ENCODE measurements at regions not wholly inside any gene's neighbourhood (a gene's known extent, or its start where the extent isn't known, plus 50 kb on each side); places are given as distances from the start of the nearest gene placed in this dataset.

DNA sequence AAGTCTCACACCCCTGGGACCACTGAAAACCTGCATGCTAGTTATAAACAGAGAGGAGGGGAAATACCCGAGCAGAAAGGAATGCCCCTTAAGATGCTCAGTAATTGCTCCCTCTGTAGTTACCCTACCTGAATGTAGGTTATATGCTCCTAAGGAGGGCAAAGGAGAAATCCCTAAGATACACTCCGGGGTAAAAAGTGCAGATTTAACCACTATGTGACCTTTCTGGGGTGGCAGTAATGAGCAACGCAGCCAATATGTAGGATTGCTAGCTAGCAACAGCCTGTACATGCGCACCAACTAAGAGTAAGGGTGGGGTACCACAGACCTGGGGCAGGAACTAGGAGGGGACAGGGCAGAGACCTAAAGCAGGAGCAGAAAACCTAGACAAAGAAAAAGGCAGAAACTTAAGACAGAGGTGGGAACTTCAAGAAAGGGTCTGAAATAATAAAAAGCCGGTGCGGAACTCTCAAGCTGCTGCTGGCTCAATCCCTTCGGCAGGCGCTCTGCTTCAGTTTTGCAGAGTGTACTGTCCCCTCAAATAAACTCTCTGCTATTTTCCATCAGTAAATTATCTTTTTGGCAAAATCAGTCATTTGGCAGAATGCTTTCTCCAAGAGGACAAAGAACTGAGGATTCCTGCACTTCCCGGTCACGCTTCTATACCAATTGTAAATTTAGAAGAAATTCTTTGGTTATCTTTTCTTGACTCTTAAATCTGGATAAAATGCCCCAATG lies 823.8 kb downstream of the CDH11 start:
- no peak overlapping the region for H3K4me3 Mint-ChIP-seq
- peaks cover 14% of the 10 kb centered on the region for H3K9me3 Mint-ChIP-seq
- H3K27me3 Mint-ChIP-seq (ENCODE audit: low read depth) = peaks cover 2% of the 10 kb centered on the region
- no peak overlapping the region for H3K27ac Mint-ChIP-seq
- H3K36me3 Mint-ChIP-seq = no peaks in the 10 kb centered on the region
- no peak for DNase-seq (ENCODE audit: low spot score in 2 of 2, unreplicated experiment in 2 of 2)
- TF ChIP-seq CTCF (IDR thresholded peaks at IDR 0.05; ENCODE audit: unreplicated experiment) = no peak
- H3K4me1 Mint-ChIP-seq = no peaks in the 10 kb centered on the region

- no peak for TF ChIP-seq CTCF (IDR thresholded peaks at IDR 0.05; ENCODE audit: unreplicated experiment)
- H3K27me3 Mint-ChIP-seq (ENCODE audit: low read depth) = peaks cover 2% of the 10 kb centered on the region
- no peak for DNase-seq (ENCODE audit: low spot score in 2 of 2, unreplicated experiment in 2 of 2)
- H3K9me3 Mint-ChIP-seq = peaks cover 14% of the 10 kb centered on the region
- H3K4me3 Mint-ChIP-seq = no peak overlapping the region
- H3K4me1 Mint-ChIP-seq = no peaks in the 10 kb centered on the region
- no peak overlapping the region for H3K27ac Mint-ChIP-seq
- H3K36me3 Mint-ChIP-seq = no peaks in the 10 kb centered on the region
These were observed 826.4 kb downstream of the CDH11 start for GRCh38 chr16:64295466-64295865.

GRCh38 chr16:64292953-64293352 lies 828.9 kb downstream of the CDH11 start:
- Mint-ChIP-seq H3K4me3 (no peak overlapping the region), H3K9me3 (peaks cover 14% of the 10 kb centered on the region), H3K4me1 (no peaks in the 10 kb centered on the region), H3K27ac (no peak overlapping the region), H3K27me3 (ENCODE audit: low read depth) (peaks cover under 1% of the 10 kb centered on the region), H3K36me3 (no peaks in the 10 kb centered on the region)
- TF ChIP-seq CTCF (IDR thresholded peaks at IDR 0.05; ENCODE audit: unreplicated experiment) = no peak
- no peak for DNase-seq (ENCODE audit: low spot score in 2 of 2, unreplicated experiment in 2 of 2)

GRCh38 chr16:64292161-64292560 lies 829.7 kb downstream of the CDH11 start:
- no peak for DNase-seq (ENCODE audit: low spot score in 2 of 2, unreplicated experiment in 2 of 2)
- Mint-ChIP-seq H3K4me3 (no peak overlapping the region), H3K27me3 (ENCODE audit: low read depth) (no peaks in the 10 kb centered on the region), H3K36me3 (no peaks in the 10 kb centered on the region), H3K9me3 (peaks cover 12% of the 10 kb centered on the region), H3K4me1 (no peaks in the 10 kb centered on the region), H3K27ac (no peak overlapping the region)
- TF ChIP-seq CTCF (IDR thresholded peaks at IDR 0.05; ENCODE audit: unreplicated experiment) = no peak

GRCh38 chr16:64290461-64290860 lies 831.4 kb downstream of the CDH11 start:
- no peak for DNase-seq (ENCODE audit: low spot score in 2 of 2, unreplicated experiment in 2 of 2)
- peaks cover 6% of the 10 kb centered on the region for H3K9me3 Mint-ChIP-seq
- H3K27ac Mint-ChIP-seq = no peak overlapping the region
- H3K36me3 Mint-ChIP-seq = no peaks in the 10 kb centered on the region
- no peaks in the 10 kb centered on the region for H3K27me3 Mint-ChIP-seq (ENCODE audit: low read depth)
- no peaks in the 10 kb centered on the region for H3K4me1 Mint-ChIP-seq
- H3K4me3 Mint-ChIP-seq = no peak overlapping the region
- TF ChIP-seq CTCF (IDR thresholded peaks at IDR 0.05; ENCODE audit: unreplicated experiment) = no peak

All from mesothelial cell of epicardium (in vitro differentiated cells).